ENCODE measurements at regions not wholly inside any gene's neighbourhood (a gene's known extent, or its start where the extent isn't known, plus 50 kb on each side); places are given as distances from the start of the nearest gene placed in this dataset.

DNA sequence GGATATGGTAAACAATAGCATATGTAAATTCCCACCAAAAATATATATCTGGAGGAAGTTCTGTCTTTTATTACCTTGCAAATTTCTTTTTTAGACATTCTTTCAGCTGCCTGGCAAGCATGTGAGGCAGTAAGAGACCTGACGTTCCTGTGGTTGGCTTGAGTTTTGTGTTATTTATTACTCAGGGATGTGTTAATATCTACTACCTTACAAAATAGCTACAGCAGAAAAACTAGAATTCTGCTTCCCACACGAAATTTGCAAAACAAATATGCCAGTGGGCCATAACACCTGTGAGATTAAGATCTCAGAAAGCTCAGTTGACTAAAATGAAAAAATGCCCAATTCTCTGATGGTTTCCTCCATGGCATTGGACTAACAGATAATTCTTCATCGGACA lies 274.2 kb downstream of the TMEM167A start:
- DNase-seq = no peak

DNA sequence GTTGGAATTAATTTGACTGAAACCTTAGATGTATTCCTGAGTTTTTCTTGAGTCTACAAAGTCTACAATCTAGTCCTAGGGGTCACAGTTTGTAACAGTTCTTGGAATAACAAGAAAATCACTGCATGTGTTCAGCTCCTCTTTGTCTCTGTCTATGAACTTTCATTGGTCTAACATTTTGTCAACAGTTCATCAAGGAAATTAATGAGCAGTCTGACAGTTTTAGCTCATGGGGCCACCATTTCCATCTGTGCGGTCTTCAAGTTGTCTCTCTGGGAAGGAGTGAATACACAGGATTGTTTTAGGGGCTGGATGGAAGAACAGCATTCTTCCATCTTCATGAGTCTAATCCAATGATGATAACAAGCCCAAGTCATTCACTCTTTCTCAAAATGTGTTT lies 276.4 kb downstream of the TMEM167A start:
- no peak for DNase-seq

DNA sequence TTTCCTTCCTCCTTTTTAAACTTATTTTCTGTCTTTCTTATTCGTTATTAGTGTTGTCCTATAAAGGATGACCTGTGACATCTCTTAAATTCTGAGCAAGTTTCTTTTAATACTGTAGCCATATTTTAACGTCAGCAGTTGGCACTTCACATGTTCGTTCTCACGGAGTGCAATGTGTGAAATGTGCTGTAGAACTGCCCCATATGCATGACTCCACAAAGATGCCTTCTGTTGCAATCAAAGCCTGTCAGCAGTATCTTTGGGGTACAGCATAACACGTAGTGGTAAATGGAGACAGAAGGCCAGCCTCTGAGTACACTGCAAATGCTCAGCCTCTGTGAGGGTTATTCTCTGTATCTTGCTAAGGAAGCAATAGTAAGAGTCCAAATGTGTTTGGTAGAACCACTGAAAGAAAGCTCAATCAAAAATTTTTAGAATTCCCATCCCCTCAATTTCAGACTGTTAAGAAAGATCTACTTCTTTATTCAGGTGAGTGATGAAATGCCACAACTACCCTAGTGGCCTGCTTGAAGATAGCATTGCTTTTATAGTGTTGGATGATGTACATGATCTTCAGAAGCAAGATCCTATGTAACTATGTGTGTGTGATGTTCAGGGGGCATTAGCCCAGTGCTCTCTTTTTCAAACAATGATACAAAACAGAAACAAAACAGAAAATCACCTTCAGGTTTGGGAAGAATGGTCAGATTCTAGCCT lies 277.7 kb downstream of the TMEM167A start:
- no peak for DNase-seq

DNA sequence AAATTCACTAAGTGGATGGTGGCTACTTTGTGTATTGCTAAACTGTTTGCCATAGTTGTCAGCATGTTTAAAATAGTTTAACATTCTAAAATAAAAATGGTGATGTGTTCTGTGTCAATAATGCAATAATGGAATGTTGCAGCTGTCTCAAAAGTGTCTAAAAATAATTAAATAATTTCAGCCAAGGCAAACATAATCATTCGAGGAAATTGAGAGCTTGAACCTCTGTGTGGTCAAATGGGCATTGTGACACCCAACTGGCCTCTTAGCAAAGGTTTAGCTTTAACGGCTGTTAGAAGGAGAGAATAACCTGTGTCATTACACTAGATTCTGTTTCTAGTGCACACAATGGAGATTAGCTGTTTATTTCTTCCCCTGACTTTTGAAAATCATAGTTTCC lies 278.5 kb downstream of the TMEM167A start:
- DNase-seq = no peak

DNA sequence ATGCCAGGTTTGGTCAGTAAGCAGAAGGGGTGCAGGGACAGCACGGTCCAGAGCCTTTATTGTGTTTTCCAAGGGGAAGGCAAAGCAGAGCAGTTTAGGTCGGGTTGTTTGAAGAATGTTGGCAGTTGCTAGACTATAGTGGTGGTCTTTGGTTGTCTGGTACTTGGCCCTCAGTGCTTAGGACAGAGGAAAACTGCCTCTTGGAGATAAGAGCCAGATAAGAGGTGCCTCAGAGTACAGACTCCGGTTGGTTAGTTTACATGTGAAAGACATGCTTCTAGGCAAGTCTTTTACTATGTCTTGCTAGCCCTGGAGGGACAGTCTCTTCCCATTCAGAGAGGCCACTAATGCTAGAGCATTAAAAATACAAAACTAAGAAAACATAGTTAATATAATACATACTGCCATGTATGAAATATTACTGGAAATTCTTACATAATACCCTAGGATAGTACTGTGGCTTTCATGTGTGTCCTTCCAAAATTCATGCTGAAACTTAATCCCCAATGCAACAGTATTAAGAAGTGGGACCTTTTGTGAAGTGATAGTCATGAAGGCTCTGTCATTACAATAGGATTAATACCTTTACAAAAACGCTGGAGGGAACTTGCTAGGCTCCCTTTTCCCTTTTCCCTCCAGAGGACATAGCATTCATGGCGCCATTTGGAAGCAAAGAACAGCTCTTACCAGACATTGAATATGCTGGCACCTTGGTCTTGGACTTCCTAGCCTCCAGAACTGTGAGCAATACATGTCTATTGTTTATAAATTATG lies 280.4 kb downstream of the TMEM167A start:
- DNase-seq = no peak

DNA sequence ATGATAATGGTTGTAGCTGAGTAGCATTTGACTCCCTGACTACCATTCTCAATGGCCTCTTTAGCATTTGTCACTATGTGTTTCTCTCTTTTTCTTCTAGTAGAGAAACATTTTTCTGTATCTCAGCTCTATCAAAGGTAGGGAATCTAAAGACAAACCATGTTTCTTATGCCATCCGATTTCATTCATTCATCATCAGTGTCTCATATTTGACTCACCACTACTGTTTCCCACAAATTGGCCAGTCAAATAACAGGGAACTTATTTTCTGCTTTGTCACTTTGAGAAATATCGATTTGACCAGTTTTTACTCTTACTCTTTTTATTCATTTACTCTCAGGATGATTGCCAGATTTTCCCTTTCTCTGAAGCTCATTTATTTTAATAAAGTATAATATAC lies 282.3 kb downstream of the TMEM167A start:
- DNase-seq = no peak

DNA sequence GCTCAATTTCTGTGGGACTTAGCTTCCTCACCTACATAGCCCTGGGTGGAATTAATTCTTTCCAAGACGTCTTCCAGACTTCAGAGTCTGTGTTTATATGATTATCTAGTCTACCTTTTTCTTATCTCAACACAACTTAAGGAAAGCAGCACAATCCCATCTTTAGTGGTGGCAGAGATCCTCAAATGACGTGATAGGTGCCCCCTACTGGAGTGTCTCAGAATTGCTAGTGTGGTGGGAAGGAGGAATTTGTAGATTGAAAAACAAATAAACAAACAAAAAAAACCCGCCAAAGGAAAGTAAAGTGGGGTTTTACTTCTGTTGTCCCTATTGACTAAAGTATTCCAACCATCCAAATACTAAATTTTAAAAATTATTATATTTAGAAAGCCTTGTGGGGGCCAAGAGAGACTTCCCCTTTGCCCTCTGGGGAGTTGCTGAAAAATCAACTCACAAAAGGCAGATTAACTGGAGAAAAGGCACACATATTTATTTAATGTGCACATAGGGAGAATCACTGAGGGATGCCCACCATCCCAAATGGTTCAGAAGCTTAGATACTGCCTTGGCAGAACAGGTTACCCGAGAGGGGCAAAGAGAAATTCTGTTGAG lies 283.3 kb downstream of the TMEM167A start:
- peak; percentile 17 for DNase-seq

DNA sequence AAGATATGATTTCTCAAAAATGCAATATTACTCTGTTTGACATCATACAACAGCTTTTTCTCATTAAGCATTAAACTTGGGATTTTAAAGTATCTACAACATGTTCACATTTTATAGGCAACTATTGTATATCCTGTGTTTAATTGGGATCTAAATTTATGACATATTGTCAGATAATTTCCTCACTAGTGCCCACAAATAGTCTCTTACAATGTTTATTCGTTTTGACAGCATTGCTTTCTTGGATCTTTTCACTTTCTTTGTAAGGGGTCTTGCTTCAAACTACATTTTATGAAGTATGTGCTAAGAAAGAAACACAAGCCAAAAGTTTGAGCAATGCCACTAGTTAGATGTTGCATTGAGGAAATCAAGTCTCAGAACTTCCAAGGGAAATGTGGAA lies 285.1 kb downstream of the TMEM167A start:
- DNase-seq = no peak

DNA sequence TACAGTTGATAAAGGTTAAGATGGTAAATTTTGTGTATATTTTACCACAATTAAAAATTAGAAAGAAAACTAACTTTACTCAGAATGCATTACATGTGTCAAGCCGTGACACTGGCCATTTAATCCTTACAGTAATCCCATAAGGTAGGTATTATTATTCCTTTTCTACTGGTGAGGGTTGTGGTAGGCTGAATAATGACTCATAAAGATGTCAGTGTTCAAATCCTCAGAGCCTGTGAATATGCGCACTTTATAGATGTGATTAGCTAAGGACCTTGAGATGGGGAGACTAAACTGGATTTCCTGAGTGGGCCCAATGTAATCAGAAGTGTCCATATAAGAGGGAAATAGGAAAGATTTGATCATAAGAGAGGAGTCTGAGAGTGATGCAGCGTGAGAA lies 288.1 kb downstream of the TMEM167A start:
- DNase-seq = no peak

DNA sequence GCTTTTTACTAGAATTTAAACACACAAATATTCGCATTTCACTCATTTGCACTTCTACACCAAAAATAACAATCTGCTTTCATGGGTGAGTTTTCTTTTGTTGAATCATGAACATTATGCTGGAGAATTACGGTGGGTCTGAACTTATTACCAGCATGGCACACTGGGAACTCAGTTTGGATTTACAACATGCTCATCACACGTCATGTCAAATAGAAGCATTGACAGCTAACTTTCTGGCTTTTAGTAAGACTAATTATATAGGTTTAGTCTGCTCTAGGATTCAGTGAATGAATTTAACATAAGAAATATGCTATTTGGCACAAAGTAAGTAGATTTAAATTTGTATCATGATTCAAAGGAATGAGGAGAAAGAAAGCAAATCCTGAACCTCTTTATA lies 290.4 kb downstream of the TMEM167A start:
- DNase-seq = no peak

DNA sequence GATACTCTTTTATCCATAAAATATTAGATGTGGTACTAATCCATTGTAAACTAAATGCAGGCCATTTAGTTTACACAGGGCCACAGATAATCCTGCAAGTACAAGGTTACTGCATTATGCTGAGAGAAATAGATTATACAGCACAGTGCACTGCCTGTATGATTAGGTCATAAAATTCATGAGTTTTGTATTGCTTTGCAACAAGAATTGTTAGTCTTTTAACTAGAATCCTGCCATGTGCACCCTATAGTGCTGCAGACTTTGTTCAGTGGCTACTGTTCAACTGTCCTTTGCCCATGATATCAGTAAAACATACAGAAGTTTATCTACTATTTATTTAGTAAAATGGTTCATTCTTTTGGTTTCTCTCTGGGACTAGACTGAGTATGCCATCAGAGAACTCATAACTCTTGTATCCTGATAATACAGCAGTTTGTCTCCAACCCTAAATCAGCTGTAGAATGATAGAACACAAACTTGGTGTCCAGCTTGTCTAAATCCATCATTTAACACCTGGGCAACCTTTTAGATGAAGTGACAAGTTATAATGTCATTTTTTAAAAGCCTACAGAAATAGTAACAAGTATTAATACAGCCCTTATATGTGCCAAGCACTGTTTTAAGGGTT lies 291.2 kb downstream of the TMEM167A start:
- no peak for DNase-seq

DNA sequence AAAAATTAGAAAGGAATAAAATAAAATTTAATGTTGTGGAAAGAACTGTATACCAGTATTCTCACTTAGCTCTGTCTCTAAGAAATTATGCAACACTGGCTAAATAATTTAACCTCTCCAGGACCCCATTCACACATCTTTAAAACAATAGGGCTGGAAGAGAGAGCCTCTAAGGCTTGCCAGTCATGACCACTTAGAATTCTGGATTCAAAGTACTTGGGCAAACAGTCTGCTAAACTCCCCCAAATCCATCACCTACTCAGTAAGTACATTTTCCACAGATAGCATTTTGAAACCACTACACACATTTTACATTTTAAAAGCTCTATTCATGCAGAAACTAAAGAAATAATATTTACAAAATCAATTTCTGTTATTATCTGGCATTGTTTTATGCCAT lies 291.7 kb downstream of the TMEM167A start:
- no peak for DNase-seq

DNA sequence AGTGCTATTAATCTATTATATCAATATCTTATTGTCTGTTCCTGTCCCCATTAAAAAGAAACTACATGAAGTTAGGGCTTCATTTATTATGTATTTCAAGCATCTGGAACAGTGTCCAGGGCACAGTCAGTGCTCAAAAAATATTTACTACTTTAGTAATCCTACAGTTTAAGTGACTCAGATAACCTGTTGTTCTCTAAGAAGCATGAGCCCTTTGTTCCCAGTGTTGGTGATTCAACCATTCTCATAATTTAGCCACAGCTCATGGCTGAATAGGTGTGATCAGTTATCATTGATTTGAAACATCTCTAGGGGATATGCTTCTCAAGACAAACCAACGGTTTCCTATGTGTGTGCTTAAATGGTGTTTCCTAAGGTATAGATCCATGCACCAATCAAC lies 292.7 kb downstream of the TMEM167A start:
- no peak for DNase-seq

DNA sequence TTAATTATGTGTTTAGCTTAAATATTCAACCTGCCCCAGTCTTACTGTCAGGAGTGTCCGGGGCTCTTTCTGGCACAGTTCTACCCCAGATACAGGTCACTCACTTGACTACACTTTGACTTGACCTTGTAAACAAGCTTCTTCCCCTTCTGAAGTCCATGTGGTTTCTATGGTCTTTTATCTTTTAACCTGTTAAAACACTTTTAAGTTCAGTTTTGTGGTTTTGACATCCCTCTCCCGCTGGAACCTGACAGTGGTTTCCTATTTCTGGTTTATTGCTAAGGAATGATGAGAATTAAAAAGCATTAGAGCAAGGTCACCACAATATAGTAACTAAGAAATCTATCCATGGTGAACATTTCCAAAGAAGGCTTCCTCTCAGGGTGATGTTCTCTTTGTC lies 300.1 kb downstream of the TMEM167A start:
- no peak for DNase-seq

DNA sequence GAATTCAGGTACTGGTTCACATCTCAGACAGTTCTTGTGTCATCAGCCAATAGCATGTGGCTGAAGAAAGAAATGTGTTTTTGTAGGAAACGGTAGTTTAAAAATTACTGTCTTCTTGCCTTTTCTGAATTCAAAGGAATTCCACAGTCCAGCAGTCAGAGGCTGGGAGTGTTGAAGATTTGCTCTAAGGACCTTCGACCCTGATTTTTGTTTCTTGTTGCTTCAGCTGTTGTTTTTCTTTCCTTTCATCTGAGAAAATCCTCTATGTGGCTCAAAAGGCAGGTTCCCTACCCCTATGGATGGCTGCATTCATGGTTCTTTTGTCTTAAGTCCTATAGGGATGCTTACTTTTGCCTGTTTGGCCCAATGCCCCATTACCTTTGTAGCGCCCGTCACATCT lies 304.9 kb downstream of the TMEM167A start:
- DNase-seq = no peak

DNA sequence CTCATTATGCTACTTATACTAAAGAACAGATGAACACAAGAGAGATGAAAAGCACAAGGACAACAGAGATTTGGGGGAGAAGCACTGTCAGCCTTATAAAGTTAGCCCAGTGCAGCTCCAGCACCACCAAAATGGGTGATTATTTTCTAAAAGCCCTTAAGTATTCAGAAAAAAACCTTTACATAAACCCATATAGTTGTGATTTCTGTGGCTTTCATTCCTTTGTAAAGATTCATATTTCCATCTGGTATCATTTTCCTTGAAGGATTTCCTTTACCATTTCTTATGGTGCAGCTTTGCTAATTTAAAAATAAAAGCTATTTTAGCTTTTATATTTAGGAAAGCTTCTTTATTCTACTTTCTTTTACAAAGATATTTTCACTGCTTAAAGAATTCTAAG lies 311.0 kb downstream of the TMEM167A start:
- DNase-seq = no peak

DNA sequence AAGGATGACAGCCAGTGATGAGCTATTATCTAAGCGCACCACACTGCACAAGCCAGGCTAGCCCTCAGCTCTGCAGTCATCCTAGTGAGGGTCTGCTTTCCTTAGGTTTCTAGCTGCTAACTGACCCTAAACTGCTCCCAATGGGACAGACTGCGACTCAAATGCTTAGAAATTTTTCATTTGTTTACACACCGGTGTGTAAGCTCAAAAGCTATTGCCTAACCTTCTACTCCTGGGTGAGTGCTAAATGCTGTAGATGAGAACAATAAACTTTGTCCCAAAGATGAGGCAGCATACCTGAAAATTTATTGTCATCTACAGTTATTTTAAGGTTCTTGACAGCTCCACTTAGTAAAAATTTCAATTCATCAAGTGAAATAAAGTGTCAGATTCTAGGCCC lies 311.4 kb downstream of the TMEM167A start:
- DNase-seq = no peak

DNA sequence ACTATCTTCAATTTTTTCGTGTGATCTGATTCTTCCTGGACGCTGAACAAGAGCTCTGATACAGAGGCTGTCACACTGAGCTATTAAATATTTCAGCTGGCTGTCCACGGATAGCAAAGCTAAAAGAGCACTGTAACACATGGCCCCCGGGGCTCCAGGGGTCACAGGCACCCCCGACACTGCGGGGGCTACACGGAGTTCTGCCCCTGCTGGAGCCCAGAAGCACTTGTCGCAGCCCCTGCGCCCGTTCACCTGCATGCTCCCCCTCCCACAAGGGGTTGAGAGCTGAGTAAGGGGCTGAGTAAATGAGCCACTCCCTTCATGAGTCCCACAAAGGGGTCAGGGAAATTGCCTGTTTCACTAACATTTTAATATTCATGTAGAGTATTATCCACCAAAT lies 316.3 kb downstream of the TMEM167A start:
- no peak for DNase-seq

DNA sequence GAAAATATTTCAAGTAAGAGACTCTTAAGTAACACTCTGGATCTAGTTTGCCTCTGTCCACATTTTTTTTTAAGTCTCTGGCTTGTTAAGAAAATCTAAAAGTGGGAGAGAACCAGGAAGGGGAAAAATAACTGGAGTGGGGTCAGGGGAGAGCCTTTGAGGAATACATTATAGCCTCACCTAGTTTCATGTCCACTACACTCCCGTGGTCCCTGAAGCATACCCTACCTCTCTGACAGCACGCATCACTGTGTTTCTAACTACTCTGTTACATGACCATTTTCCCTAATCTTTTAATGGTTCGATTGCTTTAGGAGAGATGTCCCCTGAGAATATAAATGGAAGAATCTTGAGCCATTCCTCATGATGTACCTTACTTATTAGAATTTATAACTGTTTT lies 318.3 kb downstream of the TMEM167A start:
- no peak for DNase-seq

DNA sequence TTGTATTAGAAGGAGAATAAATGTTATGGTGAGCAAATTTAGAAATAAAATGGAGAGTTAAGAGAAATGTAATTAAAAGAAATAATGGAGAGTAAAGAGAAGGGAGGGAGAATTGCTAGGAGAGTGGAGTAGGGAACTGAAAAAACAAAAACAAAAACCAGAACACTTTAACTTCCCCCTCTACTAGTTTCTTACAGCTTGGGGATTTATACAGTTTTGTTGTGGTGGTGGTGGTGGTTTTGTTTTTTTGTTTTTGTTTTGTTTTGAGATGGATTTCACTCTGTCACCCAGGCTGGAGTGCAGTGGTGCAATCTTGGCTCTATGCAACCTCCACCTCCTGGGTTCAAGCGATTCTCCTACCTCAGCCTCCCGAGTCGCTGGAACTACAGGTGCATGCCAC lies 322.4 kb downstream of the TMEM167A start:
- DNase-seq = no peak

DNA sequence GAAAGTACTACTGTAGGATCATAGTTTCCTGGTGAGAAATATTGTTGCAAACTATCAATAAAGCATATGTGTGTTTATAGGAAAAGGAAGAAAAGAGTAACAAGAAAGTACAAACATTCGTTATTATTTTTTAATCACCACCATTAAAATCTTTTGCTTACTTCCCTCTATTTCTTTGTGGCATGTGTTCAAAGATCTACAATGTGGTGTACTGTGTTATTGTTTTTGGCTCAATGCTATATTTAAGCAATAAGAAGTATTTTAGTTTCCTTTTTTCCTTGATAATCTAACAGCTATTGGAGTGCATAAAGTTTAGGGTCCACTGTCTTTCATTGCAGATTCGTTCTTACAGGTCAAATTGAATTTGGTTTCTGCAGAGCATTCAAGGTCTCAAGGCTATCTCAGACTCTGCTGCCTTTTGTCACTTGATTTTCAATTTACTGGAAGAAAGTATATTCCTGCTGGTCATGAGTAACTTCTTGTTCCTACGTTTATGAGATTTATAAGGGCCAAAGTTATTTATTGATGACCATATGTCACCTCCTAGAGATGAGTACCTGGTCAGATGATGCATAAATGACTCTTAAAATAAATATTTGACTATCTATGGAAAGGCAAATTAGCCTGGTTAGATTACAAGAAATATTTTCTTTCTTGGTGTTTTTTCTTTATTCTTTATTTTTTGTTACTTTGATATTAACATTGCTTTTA lies 323.0 kb downstream of the TMEM167A start:
- no peak for DNase-seq

DNA sequence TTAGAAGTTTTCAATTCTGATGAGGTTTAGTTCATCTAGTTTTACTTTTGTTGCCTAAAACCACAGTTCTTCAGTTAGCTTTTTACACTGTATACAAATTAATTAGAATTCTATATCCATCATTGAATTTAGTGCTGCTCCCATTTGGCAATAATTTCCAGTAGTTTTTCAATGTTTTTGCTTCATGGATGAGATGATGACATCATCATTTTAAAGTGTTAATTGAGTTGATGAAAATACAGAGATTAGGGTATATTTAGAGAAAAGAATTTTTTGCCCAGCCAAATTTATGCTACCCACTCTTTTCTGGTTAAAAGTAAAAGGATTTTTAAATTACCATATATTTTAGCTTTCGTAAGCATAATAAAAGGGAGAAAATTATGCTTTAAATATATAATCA lies 323.8 kb downstream of the TMEM167A start:
- no peak for DNase-seq

DNA sequence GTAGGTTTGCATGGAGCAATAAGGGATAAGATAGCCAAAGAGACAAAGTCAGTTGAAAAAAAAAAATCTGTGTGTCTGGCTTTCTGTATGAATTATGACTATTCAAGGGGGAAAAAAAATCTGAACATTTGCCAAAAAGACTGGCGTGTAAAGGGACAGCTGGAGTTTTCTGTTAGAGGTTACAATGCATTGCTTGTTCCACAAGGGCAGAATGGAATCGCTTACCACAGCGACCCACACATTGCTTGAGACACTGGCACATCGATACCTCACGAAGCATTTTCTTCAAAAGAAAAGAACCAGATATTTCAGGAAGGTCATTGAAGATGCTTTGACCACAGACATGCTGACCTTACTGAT lies 327.8 kb downstream of the TMEM167A start:
- no peak for DNase-seq

All from stimulated activated CD4-positive, alpha-beta T cell treated with anti-CD3 and anti-CD28 coated beads, Interleukin-12 subunit alpha, Interleukin-12 subunit beta, amount 100 ng/mL, for 4 hours (primary cell).